Neural progenitor cell (in vitro differentiated cells): ENCODE measurements at regions not wholly inside any gene's neighbourhood (a gene's known extent, or its start where the extent isn't known, plus 50 kb on each side); places are given as distances from the start of the nearest gene placed in this dataset.

Experiments used
- EZH2phosphoT487 ChIP-seq: fragments of 200-600 bp; sonication (generic); IDR thresholded peaks from 2 replicates; pipeline ENCODE4 v1.6.1; 2017; ENCODE audit warnings: antibody characterized with exemption
- TF ChIP-seq, protein P1 (sequence below): fragments of 200-600 bp; sonication (generic); IDR thresholded peaks from 2 replicates; pipeline ENCODE4 v1.5.1; 2017; ENCODE audit warnings: antibody characterized with exemption, mild to moderate bottlenecking

DNA sequence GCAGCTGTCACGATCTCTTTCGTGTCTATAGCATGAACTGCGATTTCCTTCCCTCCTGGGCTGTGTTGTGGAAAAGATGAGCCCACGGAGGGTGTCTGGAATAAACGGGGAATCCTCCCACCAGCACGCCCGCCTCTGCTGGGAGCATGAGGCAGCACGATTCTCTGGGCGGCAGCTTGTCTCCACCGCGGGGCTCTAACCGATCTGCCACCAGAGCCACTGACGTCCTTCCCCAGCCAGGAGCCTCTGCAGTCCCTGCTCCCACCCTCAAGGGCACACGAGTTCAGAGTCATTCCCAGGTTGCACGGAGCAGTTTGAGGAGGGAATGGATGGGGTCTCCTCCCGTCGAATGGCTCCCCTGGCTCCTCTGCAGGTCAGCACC, 197.6 kb downstream of the DLL1 start:
- TF ChIP-seq, protein P1, sequence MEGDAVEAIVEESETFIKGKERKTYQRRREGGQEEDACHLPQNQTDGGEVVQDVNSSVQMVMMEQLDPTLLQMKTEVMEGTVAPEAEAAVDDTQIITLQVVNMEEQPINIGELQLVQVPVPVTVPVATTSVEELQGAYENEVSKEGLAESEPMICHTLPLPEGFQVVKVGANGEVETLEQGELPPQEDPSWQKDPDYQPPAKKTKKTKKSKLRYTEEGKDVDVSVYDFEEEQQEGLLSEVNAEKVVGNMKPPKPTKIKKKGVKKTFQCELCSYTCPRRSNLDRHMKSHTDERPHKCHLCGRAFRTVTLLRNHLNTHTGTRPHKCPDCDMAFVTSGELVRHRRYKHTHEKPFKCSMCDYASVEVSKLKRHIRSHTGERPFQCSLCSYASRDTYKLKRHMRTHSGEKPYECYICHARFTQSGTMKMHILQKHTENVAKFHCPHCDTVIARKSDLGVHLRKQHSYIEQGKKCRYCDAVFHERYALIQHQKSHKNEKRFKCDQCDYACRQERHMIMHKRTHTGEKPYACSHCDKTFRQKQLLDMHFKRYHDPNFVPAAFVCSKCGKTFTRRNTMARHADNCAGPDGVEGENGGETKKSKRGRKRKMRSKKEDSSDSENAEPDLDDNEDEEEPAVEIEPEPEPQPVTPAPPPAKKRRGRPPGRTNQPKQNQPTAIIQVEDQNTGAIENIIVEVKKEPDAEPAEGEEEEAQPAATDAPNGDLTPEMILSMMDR = no peak
- TF ChIP-seq EZH2phosphoT487 = no peak
